ENCODE measurements at regions not wholly inside any gene's neighbourhood (a gene's known extent, or its start where the extent isn't known, plus 50 kb on each side); places are given as distances from the start of the nearest gene placed in this dataset.

- Histone ChIP-seq H3K27me3 (ENCODE audit: insufficient read depth, poor library complexity, severe bottlenecking) (no peaks in the 10 kb centered on the region), H3K27ac (replicated peaks) (no peak overlapping the region), H3K4me3 (replicated peaks; ENCODE audit: insufficient read depth, low read length) (no peak overlapping the region)
- TF ChIP-seq SPI1 (IDR thresholded peaks at IDR 0.05; ENCODE audit: borderline replicate concordance, low read depth) = no peak
- no peak for TF ChIP-seq POLR2AphosphoS5 (IDR thresholded peaks at IDR 0.05; ENCODE audit: low read depth)
- TF ChIP-seq CTCF (IDR thresholded peaks at IDR 0.05; ENCODE audit: insufficient read depth, low read length) = no peak
- TF ChIP-seq GABPA (IDR thresholded peaks at IDR 0.05; ENCODE audit: low read depth) = no peak
- no peak for TF ChIP-seq REST (IDR thresholded peaks at IDR 0.05; ENCODE audit: insufficient replicate concordance, low read depth)
- DNase-seq (ENCODE audit: low read depth in 1 of 2, low spot score in 1 of 2) = no peak
Observed at GRCh38 chr2:145065342-145065741, 545.4 kb upstream of the ZEB2 start.

- H3K27ac ChIP-seq (replicated peaks) = no peak overlapping the region
- H3K4me3 ChIP-seq (replicated peaks; ENCODE audit: insufficient read depth, low read length) = no peak overlapping the region
- DNase-seq (ENCODE audit: low read depth in 1 of 2, low spot score in 1 of 2) = no peak
- H3K27me3 ChIP-seq (ENCODE audit: insufficient read depth, poor library complexity, severe bottlenecking) = no peaks in the 10 kb centered on the region
- TF ChIP-seq GABPA (IDR thresholded peaks at IDR 0.05; ENCODE audit: low read depth) = no peak
- no peak for TF ChIP-seq CTCF (IDR thresholded peaks at IDR 0.05; ENCODE audit: insufficient read depth, low read length)
- no peak for TF ChIP-seq SPI1 (IDR thresholded peaks at IDR 0.05; ENCODE audit: borderline replicate concordance, low read depth)
Observed at GRCh38 chr2:145064511-145064910, 544.6 kb upstream of the ZEB2 start.

- TF ChIP-seq CTCF (IDR thresholded peaks at IDR 0.05; ENCODE audit: insufficient read depth, low read length) = no peak
- TF ChIP-seq GABPA (IDR thresholded peaks at IDR 0.05; ENCODE audit: low read depth) = no peak
- no peak for TF ChIP-seq SPI1 (IDR thresholded peaks at IDR 0.05; ENCODE audit: borderline replicate concordance, low read depth)
- TF ChIP-seq REST (IDR thresholded peaks at IDR 0.05; ENCODE audit: insufficient replicate concordance, low read depth) = no peak
- no peak for TF ChIP-seq POLR2AphosphoS5 (IDR thresholded peaks at IDR 0.05; ENCODE audit: low read depth)
- H3K27me3 ChIP-seq (ENCODE audit: insufficient read depth, poor library complexity, severe bottlenecking) = no peaks in the 10 kb centered on the region
- H3K4me3 ChIP-seq (replicated peaks; ENCODE audit: insufficient read depth, low read length) = no peak overlapping the region
- no peak overlapping the region for H3K27ac ChIP-seq (replicated peaks)
- no peak for DNase-seq (ENCODE audit: low read depth in 1 of 2, low spot score in 1 of 2)
Observed at GRCh38 chr2:145060876-145061275, 541.0 kb upstream of the ZEB2 start.

GRCh38 chr2:145059914-145060313 is 540.0 kb upstream of the ZEB2 start:
- H3K4me3 ChIP-seq (replicated peaks; ENCODE audit: insufficient read depth, low read length) = no peak overlapping the region
- H3K27me3 ChIP-seq (ENCODE audit: insufficient read depth, poor library complexity, severe bottlenecking) = no peaks in the 10 kb centered on the region
- no peak for DNase-seq (ENCODE audit: low read depth in 1 of 2, low spot score in 1 of 2)
- no peak for TF ChIP-seq SPI1 (IDR thresholded peaks at IDR 0.05; ENCODE audit: borderline replicate concordance, low read depth)
- no peak for TF ChIP-seq REST (IDR thresholded peaks at IDR 0.05; ENCODE audit: insufficient replicate concordance, low read depth)
- no peak for TF ChIP-seq GABPA (IDR thresholded peaks at IDR 0.05; ENCODE audit: low read depth)
- no peak for TF ChIP-seq POLR2AphosphoS5 (IDR thresholded peaks at IDR 0.05; ENCODE audit: low read depth)
- TF ChIP-seq CTCF (IDR thresholded peaks at IDR 0.05; ENCODE audit: insufficient read depth, low read length) = no peak
- no peak overlapping the region for H3K27ac ChIP-seq (replicated peaks)

All from HL-60 (cell line).